ENCODE measurements at regions not wholly inside any gene's neighbourhood (a gene's known extent, or its start where the extent isn't known, plus 50 kb on each side); places are given as distances from the start of the nearest gene placed in this dataset.

DNA sequence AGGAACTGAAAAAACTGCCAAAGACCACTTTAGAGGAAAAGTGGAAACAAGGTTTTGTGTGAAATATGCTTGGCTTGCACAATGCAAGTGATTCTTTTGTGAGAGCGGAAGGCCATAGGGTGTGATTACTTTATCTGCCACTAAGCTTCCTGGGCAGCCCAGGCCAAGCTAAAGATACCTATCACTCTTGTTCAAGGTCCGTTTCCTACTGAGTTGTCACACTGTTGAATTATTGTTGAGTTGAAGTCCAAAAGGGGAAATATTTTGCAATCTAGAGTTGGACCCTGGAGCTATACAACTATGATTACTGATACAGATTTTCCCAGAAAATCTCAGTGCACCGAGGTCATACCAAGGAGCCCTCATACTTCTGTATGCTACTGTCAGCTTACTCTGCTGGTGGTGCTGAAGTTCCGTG lies 72.7 kb upstream of the CTAGE1 start:
- TF ChIP-seq, protein P1, sequence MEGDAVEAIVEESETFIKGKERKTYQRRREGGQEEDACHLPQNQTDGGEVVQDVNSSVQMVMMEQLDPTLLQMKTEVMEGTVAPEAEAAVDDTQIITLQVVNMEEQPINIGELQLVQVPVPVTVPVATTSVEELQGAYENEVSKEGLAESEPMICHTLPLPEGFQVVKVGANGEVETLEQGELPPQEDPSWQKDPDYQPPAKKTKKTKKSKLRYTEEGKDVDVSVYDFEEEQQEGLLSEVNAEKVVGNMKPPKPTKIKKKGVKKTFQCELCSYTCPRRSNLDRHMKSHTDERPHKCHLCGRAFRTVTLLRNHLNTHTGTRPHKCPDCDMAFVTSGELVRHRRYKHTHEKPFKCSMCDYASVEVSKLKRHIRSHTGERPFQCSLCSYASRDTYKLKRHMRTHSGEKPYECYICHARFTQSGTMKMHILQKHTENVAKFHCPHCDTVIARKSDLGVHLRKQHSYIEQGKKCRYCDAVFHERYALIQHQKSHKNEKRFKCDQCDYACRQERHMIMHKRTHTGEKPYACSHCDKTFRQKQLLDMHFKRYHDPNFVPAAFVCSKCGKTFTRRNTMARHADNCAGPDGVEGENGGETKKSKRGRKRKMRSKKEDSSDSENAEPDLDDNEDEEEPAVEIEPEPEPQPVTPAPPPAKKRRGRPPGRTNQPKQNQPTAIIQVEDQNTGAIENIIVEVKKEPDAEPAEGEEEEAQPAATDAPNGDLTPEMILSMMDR (IDR thresholded peaks at IDR 0.05; ENCODE audit: low read depth, low read length, poor library complexity, severe bottlenecking) = no peak
- no peak for TF ChIP-seq EZH2phosphoT487 (IDR thresholded peaks at IDR 0.05; ENCODE audit: borderline replicate concordance, low read length)

Measured in DOHH2 (cell line).